Smooth muscle cell (in vitro differentiated cells): ENCODE measurements at regions not wholly inside any gene's neighbourhood (a gene's known extent, or its start where the extent isn't known, plus 50 kb on each side); places are given as distances from the start of the nearest gene placed in this dataset.

ENCODE experiments used
- DNase-seq: peaks from one replicate; lab custom pipeline; 2025; ENCODE audit not compliant: unreplicated experiment; lab: John Stamatoyannopoulos, UW
- H2AFZ ChIP-seq: fragments of 200-600 bp; sonication (generic); 2 replicates; pipeline ENCODE4 v1.6.0; 2016; ENCODE audit warnings: antibody characterized with exemption, low read depth, mild to moderate bottlenecking
- H3F3A ChIP-seq: fragments of 200-600 bp; sonication (generic); 2 replicates; pipeline ENCODE4 v1.6.0; 2017; ENCODE audit warnings: antibody characterized with exemption, low read depth
- H3K27ac ChIP-seq: fragments of 200-600 bp; sonication (generic); 2 replicates; pipeline ENCODE4 v1.5.1; 2016; ENCODE audit warnings: low read depth, mild to moderate bottlenecking
- H3K27me3 ChIP-seq: fragments of 200-600 bp; sonication (generic); 2 replicates; pipeline ENCODE4 v1.6.1; 2016; ENCODE audit warnings: low read depth, mild to moderate bottlenecking
- H3K36me3 ChIP-seq: fragments of 200-600 bp; sonication (generic); 2 replicates; pipeline ENCODE4 v1.5.1; 2016; ENCODE audit warnings: low read depth
- H3K4me1 ChIP-seq: fragments of 200-600 bp; sonication (generic); 2 replicates; pipeline ENCODE4 v1.5.1; 2016; ENCODE audit warnings: low read depth
- H3K4me2 ChIP-seq: fragments of 200-600 bp; sonication (generic); 2 replicates; pipeline ENCODE4 v1.6.0; 2016; ENCODE audit warnings: mild to moderate bottlenecking
- H3K4me3 ChIP-seq: fragments of 200-600 bp; sonication (generic); 2 replicates; pipeline ENCODE4 v1.5.1; 2016; ENCODE audit warnings: mild to moderate bottlenecking
- H3K79me2 ChIP-seq: fragments of 200-600 bp; sonication (generic); 2 replicates; pipeline ENCODE4 v1.6.0; 2016; ENCODE audit warnings: low read depth, mild to moderate bottlenecking
- H3K9ac ChIP-seq: fragments of 200-600 bp; sonication (generic); 2 replicates; pipeline ENCODE4 v1.6.0; 2016; ENCODE audit warnings: low read depth
- H3K9me3 ChIP-seq: fragments of 200-600 bp; sonication (generic); replicated peaks from 2 replicates; pipeline ENCODE4 v1.5.1; 2016; ENCODE audit warnings: low read depth
- H4K20me1 ChIP-seq: fragments of 200-600 bp; sonication (generic); 2 replicates; pipeline ENCODE4 v1.6.0; 2016; ENCODE audit warnings: low read depth
- CTCF ChIP-seq: fragments of 200-600 bp; sonication (generic); IDR thresholded peaks from 2 replicates; pipeline ENCODE4 v1.5.1; 2017; ENCODE audit warnings: borderline replicate concordance, mild to moderate bottlenecking, antibody characterized with exemption; ENCODE audit not compliant: insufficient read depth, poor library complexity, severe bottlenecking
- WGBS: methylation state at CpG from one replicate; pipeline ENCODE4 v1.1.7; 2016; ENCODE audit warnings: low lambda C conversion rate; 5-methylcytosine and 5-hydroxymethylcytosine counted together

GRCh38 chr20:56730996-56731395 lies 101.9 kb downstream of the TFAP2C start:
- no peaks in the 10 kb centered on the region for H3F3A ChIP-seq
- no peak overlapping the region for H3K27ac ChIP-seq
- H2AFZ ChIP-seq, result no peak overlapping the region
- no peaks in the 10 kb centered on the region for H3K36me3 ChIP-seq
- H4K20me1 ChIP-seq, result no peaks in the 10 kb centered on the region
- H3K4me1 ChIP-seq, result no peaks in the 10 kb centered on the region
- no peak overlapping the region for H3K9ac ChIP-seq
- TF ChIP-seq CTCF, result no peak
- peaks cover 10% of the 10 kb centered on the region for H3K27me3 ChIP-seq
- DNase-seq, result no peak
- WGBS, result 46% methylated on average over 7 of the region's 7 CpGs
- H3K79me2 ChIP-seq, result no peaks in the 10 kb centered on the region
- H3K4me2 ChIP-seq, result no peak overlapping the region
- no peaks in the 10 kb centered on the region for H3K9me3 ChIP-seq
- no peak overlapping the region for H3K4me3 ChIP-seq

GRCh38 chr20:56731476-56731875 lies 102.4 kb downstream of the TFAP2C start:
- no peak for TF ChIP-seq CTCF
- WGBS, result 97% methylated on average over 4 of the region's 4 CpGs

GRCh38 chr20:56733967-56734366 lies 104.9 kb downstream of the TFAP2C start:
- Histone ChIP-seq H3K9ac (no peak overlapping the region), H3K4me2 (no peak overlapping the region), H3K9me3 (no peaks in the 10 kb centered on the region), H3K4me3 (no peak overlapping the region), H2AFZ (no peak overlapping the region), H3K27me3 (peaks cover 24% of the 10 kb centered on the region), H3K79me2 (no peaks in the 10 kb centered on the region), H4K20me1 (no peaks in the 10 kb centered on the region), H3K4me1 (no peaks in the 10 kb centered on the region), H3K27ac (no peak overlapping the region), H3K36me3 (no peaks in the 10 kb centered on the region), H3F3A (no peaks in the 10 kb centered on the region)
- WGBS, result 24% methylated on average over 6 of the region's 6 CpGs
- DNase-seq, result no peak
- TF ChIP-seq CTCF, result no peak

More at GRCh38 chr20:56731476-56731875, 102.4 kb downstream of the TFAP2C start:
- H3K9ac ChIP-seq, result no peak overlapping the region
- H3K4me3 ChIP-seq, result no peak overlapping the region
- no peaks in the 10 kb centered on the region for H3F3A ChIP-seq
- H3K4me1 ChIP-seq, result no peaks in the 10 kb centered on the region
- peaks cover 15% of the 10 kb centered on the region for H3K27me3 ChIP-seq
- no peaks in the 10 kb centered on the region for H3K9me3 ChIP-seq
- no peak overlapping the region for H3K4me2 ChIP-seq
- no peak for DNase-seq
- no peak overlapping the region for H2AFZ ChIP-seq
- H3K79me2 ChIP-seq, result no peaks in the 10 kb centered on the region
- no peak overlapping the region for H3K27ac ChIP-seq
- H3K36me3 ChIP-seq, result no peaks in the 10 kb centered on the region
- H4K20me1 ChIP-seq, result no peaks in the 10 kb centered on the region

- no peaks in the 10 kb centered on the region for H3K79me2 ChIP-seq
- no peak overlapping the region for H2AFZ ChIP-seq
- H3F3A ChIP-seq, result no peaks in the 10 kb centered on the region
- no peak for DNase-seq
- no peak overlapping the region for H3K4me2 ChIP-seq
- no peak overlapping the region for H3K9ac ChIP-seq
- H3K4me3 ChIP-seq, result no peak overlapping the region
- H3K27ac ChIP-seq, result no peak overlapping the region
- no peaks in the 10 kb centered on the region for H3K9me3 ChIP-seq
- peaks cover 24% of the 10 kb centered on the region for H3K27me3 ChIP-seq
- H4K20me1 ChIP-seq, result no peaks in the 10 kb centered on the region
- no peak for TF ChIP-seq CTCF
- no peaks in the 10 kb centered on the region for H3K4me1 ChIP-seq
- 38% methylated on average over 15 of the region's 15 CpGs for WGBS
- no peaks in the 10 kb centered on the region for H3K36me3 ChIP-seq
Measured at GRCh38 chr20:56735084-56735642, 106.1 kb downstream of the TFAP2C start.
